SK-N-SH treated with all-trans-retinoic acid at 6 μM for 48 hours (cell line): ENCODE measurements at regions not wholly inside any gene's neighbourhood (a gene's known extent, or its start where the extent isn't known, plus 50 kb on each side); places are given as distances from the start of the nearest gene placed in this dataset.

Experiments
- ESRRG ChIP-seq: fragments of 250-450 bp; sonication (Bioruptor Pico); IDR thresholded peaks from 2 replicates; pipeline ENCODE4 v1.6.1; 2021; ENCODE audit warnings: mild to moderate bottlenecking
- ZFP30 ChIP-seq: fragments of 450-650 bp; formaldehyde crosslinking; IDR thresholded peaks from 2 replicates; pipeline ENCODE4 v1.5.0; 2022; ENCODE audit warnings: mild to moderate bottlenecking, moderate library complexity
- ZNF70 ChIP-seq: fragments of 450-650 bp; formaldehyde crosslinking; IDR thresholded peaks from 2 replicates; pipeline ENCODE4 v1.5.0; 2020; ENCODE audit warnings: mild to moderate bottlenecking, moderate library complexity
- TF ChIP-seq, protein P1 (sequence below): fragments of 250-450 bp; sonication (Bioruptor Pico); IDR thresholded peaks from 2 replicates; pipeline ENCODE4 v1.8.0; 2021; ENCODE audit warnings: low read depth, mild to moderate bottlenecking, moderate library complexity, borderline replicate concordance

DNA sequence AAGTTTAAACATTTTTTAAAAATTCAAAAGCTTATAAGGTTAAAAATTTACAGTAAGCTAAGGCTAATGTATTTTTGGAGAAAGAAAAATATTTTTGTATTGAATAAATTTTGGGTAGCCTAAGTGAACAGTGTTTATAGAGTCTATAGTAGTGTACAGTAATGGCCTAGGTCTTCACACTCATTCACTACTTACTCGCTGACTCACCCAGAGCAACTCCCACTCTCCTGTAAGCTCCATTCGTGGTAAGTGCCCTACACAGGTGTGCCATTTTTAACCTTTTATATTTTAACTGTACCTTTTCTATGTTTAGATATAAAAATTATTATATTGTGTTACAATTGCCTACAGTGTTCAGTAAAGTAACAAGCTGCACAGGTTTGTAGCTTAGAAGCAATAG lies 96.6 kb upstream of the FREM2 start:
- TF ChIP-seq, protein P1, sequence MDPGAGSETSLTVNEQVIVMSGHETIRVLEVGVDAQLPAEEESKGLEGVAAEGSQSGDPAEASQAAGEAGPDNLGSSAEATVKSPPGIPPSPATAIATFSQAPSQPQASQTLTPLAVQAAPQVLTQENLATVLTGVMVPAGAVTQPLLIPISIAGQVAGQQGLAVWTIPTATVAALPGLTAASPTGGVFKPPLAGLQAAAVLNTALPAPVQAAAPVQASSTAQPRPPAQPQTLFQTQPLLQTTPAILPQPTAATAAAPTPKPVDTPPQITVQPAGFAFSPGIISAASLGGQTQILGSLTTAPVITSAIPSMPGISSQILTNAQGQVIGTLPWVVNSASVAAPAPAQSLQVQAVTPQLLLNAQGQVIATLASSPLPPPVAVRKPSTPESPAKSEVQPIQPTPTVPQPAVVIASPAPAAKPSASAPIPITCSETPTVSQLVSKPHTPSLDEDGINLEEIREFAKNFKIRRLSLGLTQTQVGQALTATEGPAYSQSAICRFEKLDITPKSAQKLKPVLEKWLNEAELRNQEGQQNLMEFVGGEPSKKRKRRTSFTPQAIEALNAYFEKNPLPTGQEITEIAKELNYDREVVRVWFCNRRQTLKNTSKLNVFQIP (CRISPR knock-in tag), result no peak
- TF ChIP-seq ZFP30 (CRISPR knock-in tag) (no peak), ZNF70 (CRISPR knock-in tag) (no peak), ESRRG (CRISPR knock-in tag) (no peak)
